HEK293 (cell line): ENCODE measurements at regions not wholly inside any gene's neighbourhood (a gene's known extent, or its start where the extent isn't known, plus 50 kb on each side); places are given as distances from the start of the nearest gene placed in this dataset.

Experiments
- CTCF ChIA-PET: fragments of 350-600 bp; formaldehyde crosslinking; extraction: SDS; loops from one replicate; lab custom pipeline; 2021; ENCODE audit warnings: antibody characterized with exemption; lab: Yijun Ruan, JAX
- POLR2A ChIA-PET: fragments of 300-600 bp; formaldehyde crosslinking; extraction: SDS; loops from one replicate; lab custom pipeline; 2020; ENCODE audit warnings: antibody characterized with exemption, inconsistent platforms; lab: Yijun Ruan, JAX
- H3K27ac ChIP-seq: fragments of 200-500 bp; sonication (Bioruptor generic); 2 replicates; pipeline ENCODE4 v1.5.1; 2014; ENCODE audit warnings: low read depth, low read length, control low read depth, inconsistent platforms; ENCODE audit errors: extremely low read depth
- H3K36me3 ChIP-seq, 2 experiments: fragments of 200-500 bp in 1 of 2; sonication (Bioruptor generic) in 1 of 2; 1 replicate in 1 of 2; 2 replicates in 1 of 2; pipeline ENCODE4 v1.5.1; 2014 to 2017; ENCODE audit warnings: inconsistent platforms in 2 of 2, low read length in 2 of 2; ENCODE audit not compliant: control insufficient read depth in 2 of 2, insufficient read depth in 1 of 2
- H3K4me1 ChIP-seq: fragments of 200-500 bp; sonication (Bioruptor generic); 2 replicates; pipeline ENCODE4 v1.5.1; 2014; ENCODE audit warnings: mild to moderate bottlenecking, low read length, inconsistent platforms; ENCODE audit not compliant: control insufficient read depth, insufficient read depth
- H3K4me3 ChIP-seq: 2 replicates; pipeline ENCODE4 v1.5.1; 2011; ENCODE audit warnings: low read depth, mild to moderate bottlenecking, control low read depth, low read length, moderate library complexity
- H3K9me3 ChIP-seq: fragments of 200-500 bp; sonication (Bioruptor generic); 2 replicates; pipeline ENCODE4 v1.5.1; 2014; ENCODE audit warnings: low read depth, low read length, inconsistent platforms; ENCODE audit not compliant: control insufficient read depth, insufficient read depth
- ELK4 ChIP-seq: IDR thresholded peaks from 2 replicates; pipeline ENCODE4 v1.6.1; 2011; ENCODE audit warnings: mild to moderate bottlenecking, low read depth, low read length, borderline replicate concordance
- KLF17 ChIP-seq: fragments of 450-650 bp; formaldehyde crosslinking; IDR thresholded peaks from 2 replicates; pipeline ENCODE4 v1.5.1; 2016; ENCODE audit warnings: missing biosample characterization, missing genetic modification characterization
- KLF7 ChIP-seq: fragments of 450-650 bp; formaldehyde crosslinking; IDR thresholded peaks from 2 replicates; pipeline ENCODE4 v1.5.1; 2016; ENCODE audit warnings: missing biosample characterization, missing genetic modification characterization, borderline replicate concordance
- OVOL3 ChIP-seq: fragments of 450-650 bp; formaldehyde crosslinking; IDR thresholded peaks from 2 replicates; pipeline ENCODE4 v1.5.1; 2016; ENCODE audit warnings: missing biosample characterization, missing genetic modification characterization
- PBX3 ChIP-seq: sonication (generic); formaldehyde crosslinking; IDR thresholded peaks from 2 replicates; pipeline ENCODE4 v1.8.1; 2022; ENCODE audit warnings: mild to moderate bottlenecking, moderate library complexity, missing genetic modification reagents
- PRDM2 ChIP-seq: fragments of 450-650 bp; formaldehyde crosslinking; IDR thresholded peaks from 2 replicates; pipeline ENCODE4 v1.5.1; 2016; ENCODE audit warnings: missing biosample characterization, missing genetic modification characterization, borderline replicate concordance
- PRDM4 ChIP-seq: fragments of 450-650 bp; formaldehyde crosslinking; IDR thresholded peaks from 2 replicates; pipeline ENCODE4 v1.5.1; 2017; ENCODE audit warnings: missing biosample characterization, missing genetic modification characterization
- ZBTB1 ChIP-seq: fragments of 450-650 bp; formaldehyde crosslinking; IDR thresholded peaks from 2 replicates; pipeline ENCODE4 v1.5.1; 2016; ENCODE audit warnings: missing biosample characterization, missing genetic modification characterization
- ZBTB48 ChIP-seq: fragments of 450-650 bp; formaldehyde crosslinking; IDR thresholded peaks from 2 replicates; pipeline ENCODE4 v1.5.1; 2016; ENCODE audit warnings: missing biosample characterization, missing genetic modification characterization
- ZFHX2 ChIP-seq: fragments of 450-650 bp; formaldehyde crosslinking; conservative IDR thresholded peaks from 2 replicates; pipeline ENCODE4 v1.5.1; 2016; ENCODE audit warnings: missing biosample characterization, missing genetic modification characterization
- ZNF10 ChIP-seq: fragments of 450-650 bp; formaldehyde crosslinking; IDR thresholded peaks from 2 replicates; pipeline ENCODE4 v1.5.1; 2017; ENCODE audit warnings: missing biosample characterization, missing genetic modification characterization
- ZNF114 ChIP-seq: fragments of 450-650 bp; formaldehyde crosslinking; IDR thresholded peaks from 2 replicates; pipeline ENCODE4 v1.5.0; 2017; ENCODE audit warnings: missing biosample characterization, missing genetic modification characterization
- ZNF148 ChIP-seq: fragments of 450-650 bp; formaldehyde crosslinking; IDR thresholded peaks from 2 replicates; pipeline ENCODE4 v1.5.0; 2017; ENCODE audit warnings: missing biosample characterization, missing genetic modification characterization, borderline replicate concordance
- ZNF23 ChIP-seq: fragments of 450-650 bp; formaldehyde crosslinking; IDR thresholded peaks from 2 replicates; pipeline ENCODE4 v1.5.1; 2016; ENCODE audit warnings: missing biosample characterization, missing genetic modification characterization, borderline replicate concordance
- ZNF350 ChIP-seq: fragments of 450-650 bp; formaldehyde crosslinking; IDR thresholded peaks from 2 replicates; pipeline ENCODE4 v1.5.0; 2017; ENCODE audit warnings: missing biosample characterization, mild to moderate bottlenecking, missing genetic modification characterization
- ZNF621 ChIP-seq: fragments of 450-650 bp; formaldehyde crosslinking; IDR thresholded peaks from 2 replicates; pipeline ENCODE4 v1.5.1; 2017; ENCODE audit warnings: missing biosample characterization, missing genetic modification characterization
- ZNF777 ChIP-seq: fragments of 450-650 bp; formaldehyde crosslinking; IDR thresholded peaks from 2 replicates; pipeline ENCODE4 v1.5.1; 2017; ENCODE audit warnings: missing biosample characterization, missing genetic modification characterization, borderline replicate concordance

GRCh38 chr18:78074400-78075020, 824.9 kb downstream of the GALR1 start (continued):
- TF ChIP-seq ZNF148 (tag by site-specific recombination) (no peak), PRDM4 (no peak), ZNF621 (no peak), PBX3 (no peak), ELK4 (no peak)

- Histone ChIP-seq H3K4me1 (0 out of 2 replicates have a peak, but pooled peaks cover 3% of the 10 kb centered on the region), H3K4me3 (no peak overlapping the region), H3K27ac (no peak overlapping the region), H3K9me3 (no peaks in the 10 kb centered on the region), H3K36me3 (no peaks in the 10 kb centered on the region)
- TF ChIP-seq PRDM2 (tag by site-specific recombination): no peak
- no peak for TF ChIP-seq ZNF10 (tag by site-specific recombination)
- no peak for TF ChIP-seq ZNF114
- TF ChIP-seq ZNF23 (tag by site-specific recombination): no peak
- TF ChIP-seq ZBTB48 (tag by site-specific recombination): no peak
- TF ChIP-seq ZNF350 (tag by site-specific recombination): no peak
- no peak for TF ChIP-seq ZBTB1 (tag by site-specific recombination)
- TF ChIP-seq KLF17 (tag by site-specific recombination): no peak
- no peak for TF ChIP-seq ZFHX2 (tag by site-specific recombination)
- TF ChIP-seq KLF7 (tag by site-specific recombination): no peak
- no peak for TF ChIP-seq ZNF777 (tag by site-specific recombination)
- no peak for TF ChIP-seq OVOL3 (tag by site-specific recombination)
- CTCF ChIA-PET: no interaction called here
- POLR2A ChIA-PET: no interaction called here
These were observed 830.4 kb downstream of the GALR1 start for GRCh38 chr18:78080081-78080480.
